Hepatocyte (in vitro differentiated cells): ENCODE measurements at regions not wholly inside any gene's neighbourhood (a gene's known extent, or its start where the extent isn't known, plus 50 kb on each side); places are given as distances from the start of the nearest gene placed in this dataset.

Experiments used
- CTCF ChIP-seq: fragments of 200-600 bp; sonication (generic); IDR thresholded peaks from 2 replicates; pipeline ENCODE4 v1.5.1; 2016; ENCODE audit warnings: antibody characterized with exemption, mild to moderate bottlenecking; ENCODE audit not compliant: poor library complexity
- EZH2 ChIP-seq: fragments of 200-600 bp; sonication (generic); IDR thresholded peaks from 2 replicates; pipeline ENCODE4 v1.6.1; 2016; ENCODE audit warnings: antibody characterized with exemption, mild to moderate bottlenecking, borderline replicate concordance
- EZH2phosphoT487 ChIP-seq: fragments of 200-600 bp; sonication (generic); IDR thresholded peaks from one replicate; pipeline ENCODE4 v1.6.1; 2018; ENCODE audit warnings: antibody characterized with exemption, mild to moderate bottlenecking, low read depth, moderate library complexity; ENCODE audit not compliant: unreplicated experiment, severe bottlenecking

- TF ChIP-seq CTCF (no peak), EZH2phosphoT487 (no peak), EZH2 (no peak)
Measured at GRCh38 chr5:99187611-99188010, 258.8 kb upstream of the CHD1 start.
